GM23338 (cell line): ENCODE measurements at regions not wholly inside any gene's neighbourhood (a gene's known extent, or its start where the extent isn't known, plus 50 kb on each side); places are given as distances from the start of the nearest gene placed in this dataset.

Source experiments
- CREB1 ChIP-seq: fragments of 250-450 bp; sonication (Bioruptor Pico); IDR thresholded peaks from 2 replicates; pipeline ENCODE4 v1.5.0; 2020; ENCODE audit warnings: low read depth, mild to moderate bottlenecking, moderate library complexity
- EZH2 ChIP-seq: fragments of 200-600 bp; sonication (generic); IDR thresholded peaks from one replicate; pipeline ENCODE4 v1.8.0; 2017; ENCODE audit warnings: antibody characterized with exemption, mild to moderate bottlenecking, low read depth; ENCODE audit not compliant: unreplicated experiment
- EZH2phosphoT487 ChIP-seq: fragments of 200-600 bp; sonication (generic); IDR thresholded peaks from one replicate; pipeline ENCODE4 v1.8.1; 2018; ENCODE audit warnings: antibody characterized with exemption; ENCODE audit not compliant: unreplicated experiment
- POLR2AphosphoS5 ChIP-seq: IDR thresholded peaks from 2 replicates; pipeline ENCODE4 v1.6.1; 2016; ENCODE audit warnings: antibody characterized with exemption, low read depth
- STAT1 ChIP-seq: IDR thresholded peaks from one replicate; pipeline ENCODE4 v1.6.1; 2016; ENCODE audit warnings: antibody characterized with exemption; ENCODE audit not compliant: unreplicated experiment
- TF ChIP-seq, protein P1 (sequence below): fragments of 250-450 bp; sonication (Bioruptor Pico); IDR thresholded peaks from 2 replicates; pipeline ENCODE4 v1.5.0; 2020; ENCODE audit warnings: mild to moderate bottlenecking, moderate library complexity
- TF ChIP-seq, protein P2 (sequence below): IDR thresholded peaks from one replicate; pipeline ENCODE4 v1.6.1; 2018; ENCODE audit warnings: antibody characterized with exemption; ENCODE audit not compliant: unreplicated experiment

DNA sequence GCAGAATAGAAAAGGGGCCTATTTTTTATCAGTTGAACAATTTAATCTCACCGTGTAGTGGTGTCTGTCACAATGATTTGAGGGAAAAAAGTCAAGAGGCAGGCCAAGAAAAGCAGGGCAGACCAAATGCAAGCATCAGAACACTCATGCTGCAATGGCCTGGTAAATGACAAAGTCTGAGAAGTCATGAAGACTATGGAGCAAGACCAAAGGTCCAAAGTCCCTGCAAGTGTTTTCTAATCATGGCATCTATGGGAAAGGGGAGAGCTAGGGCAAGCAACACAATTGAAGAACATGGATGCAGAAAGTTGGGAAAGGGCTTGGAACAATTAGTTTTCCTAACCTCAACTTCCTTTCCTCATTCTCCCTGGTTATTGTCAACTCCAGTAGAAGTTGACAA lies 147.7 kb upstream of the TLL1 start (continued):
- TF ChIP-seq, protein P1, sequence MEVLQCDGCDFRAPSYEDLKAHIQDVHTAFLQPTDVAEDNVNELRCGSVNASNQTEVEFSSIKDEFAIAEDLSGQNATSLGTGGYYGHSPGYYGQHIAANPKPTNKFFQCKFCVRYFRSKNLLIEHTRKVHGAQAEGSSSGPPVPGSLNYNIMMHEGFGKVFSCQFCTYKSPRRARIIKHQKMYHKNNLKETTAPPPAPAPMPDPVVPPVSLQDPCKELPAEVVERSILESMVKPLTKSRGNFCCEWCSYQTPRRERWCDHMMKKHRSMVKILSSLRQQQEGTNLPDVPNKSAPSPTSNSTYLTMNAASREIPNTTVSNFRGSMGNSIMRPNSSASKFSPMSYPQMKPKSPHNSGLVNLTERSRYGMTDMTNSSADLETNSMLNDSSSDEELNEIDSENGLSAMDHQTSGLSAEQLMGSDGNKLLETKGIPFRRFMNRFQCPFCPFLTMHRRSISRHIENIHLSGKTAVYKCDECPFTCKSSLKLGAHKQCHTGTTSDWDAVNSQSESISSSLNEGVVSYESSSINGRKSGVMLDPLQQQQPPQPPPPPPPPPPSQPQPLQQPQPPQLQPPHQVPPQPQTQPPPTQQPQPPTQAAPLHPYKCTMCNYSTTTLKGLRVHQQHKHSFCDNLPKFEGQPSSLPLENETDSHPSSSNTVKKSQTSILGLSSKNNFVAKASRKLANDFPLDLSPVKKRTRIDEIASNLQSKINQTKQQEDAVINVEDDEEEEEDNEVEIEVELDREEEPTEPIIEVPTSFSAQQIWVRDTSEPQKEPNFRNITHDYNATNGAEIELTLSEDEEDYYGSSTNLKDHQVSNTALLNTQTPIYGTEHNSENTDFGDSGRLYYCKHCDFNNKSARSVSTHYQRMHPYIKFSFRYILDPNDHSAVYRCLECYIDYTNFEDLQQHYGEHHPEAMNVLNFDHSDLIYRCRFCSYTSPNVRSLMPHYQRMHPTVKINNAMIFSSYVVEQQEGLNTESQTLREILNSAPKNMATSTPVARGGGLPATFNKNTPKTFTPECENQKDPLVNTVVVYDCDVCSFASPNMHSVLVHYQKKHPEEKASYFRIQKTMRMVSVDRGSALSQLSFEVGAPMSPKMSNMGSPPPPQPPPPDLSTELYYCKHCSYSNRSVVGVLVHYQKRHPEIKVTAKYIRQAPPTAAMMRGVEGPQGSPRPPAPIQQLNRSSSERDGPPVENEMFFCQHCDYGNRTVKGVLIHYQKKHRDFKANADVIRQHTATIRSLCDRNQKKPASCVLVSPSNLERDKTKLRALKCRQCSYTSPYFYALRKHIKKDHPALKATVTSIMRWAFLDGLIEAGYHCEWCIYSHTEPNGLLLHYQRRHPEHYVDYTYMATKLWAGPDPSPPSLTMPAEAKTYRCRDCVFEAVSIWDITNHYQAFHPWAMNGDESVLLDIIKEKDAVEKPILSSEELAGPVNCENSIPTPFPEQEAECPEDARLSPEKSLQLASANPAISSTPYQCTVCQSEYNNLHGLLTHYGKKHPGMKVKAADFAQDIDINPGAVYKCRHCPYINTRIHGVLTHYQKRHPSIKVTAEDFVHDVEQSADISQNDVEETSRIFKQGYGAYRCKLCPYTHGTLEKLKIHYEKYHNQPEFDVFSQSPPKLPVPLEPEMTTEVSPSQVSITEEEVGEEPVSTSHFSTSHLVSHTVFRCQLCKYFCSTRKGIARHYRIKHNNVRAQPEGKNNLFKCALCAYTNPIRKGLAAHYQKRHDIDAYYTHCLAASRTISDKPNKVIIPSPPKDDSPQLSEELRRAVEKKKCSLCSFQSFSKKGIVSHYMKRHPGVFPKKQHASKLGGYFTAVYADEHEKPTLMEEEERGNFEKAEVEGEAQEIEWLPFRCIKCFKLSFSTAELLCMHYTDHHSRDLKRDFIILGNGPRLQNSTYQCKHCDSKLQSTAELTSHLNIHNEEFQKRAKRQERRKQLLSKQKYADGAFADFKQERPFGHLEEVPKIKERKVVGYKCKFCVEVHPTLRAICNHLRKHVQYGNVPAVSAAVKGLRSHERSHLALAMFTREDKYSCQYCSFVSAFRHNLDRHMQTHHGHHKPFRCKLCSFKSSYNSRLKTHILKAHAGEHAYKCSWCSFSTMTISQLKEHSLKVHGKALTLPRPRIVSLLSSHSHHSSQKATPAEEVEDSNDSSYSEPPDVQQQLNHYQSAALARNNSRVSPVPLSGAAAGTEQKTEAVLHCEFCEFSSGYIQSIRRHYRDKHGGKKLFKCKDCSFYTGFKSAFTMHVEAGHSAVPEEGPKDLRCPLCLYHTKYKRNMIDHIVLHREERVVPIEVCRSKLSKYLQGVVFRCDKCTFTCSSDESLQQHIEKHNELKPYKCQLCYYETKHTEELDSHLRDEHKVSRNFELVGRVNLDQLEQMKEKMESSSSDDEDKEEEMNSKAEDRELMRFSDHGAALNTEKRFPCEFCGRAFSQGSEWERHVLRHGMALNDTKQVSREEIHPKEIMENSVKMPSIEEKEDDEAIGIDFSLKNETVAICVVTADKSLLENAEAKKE (CRISPR knock-in tag), result no peak
- TF ChIP-seq POLR2AphosphoS5 (no peak), EZH2 (no peak), EZH2phosphoT487 (no peak), CREB1 (no peak), STAT1 (no peak)
- TF ChIP-seq, protein P2, sequence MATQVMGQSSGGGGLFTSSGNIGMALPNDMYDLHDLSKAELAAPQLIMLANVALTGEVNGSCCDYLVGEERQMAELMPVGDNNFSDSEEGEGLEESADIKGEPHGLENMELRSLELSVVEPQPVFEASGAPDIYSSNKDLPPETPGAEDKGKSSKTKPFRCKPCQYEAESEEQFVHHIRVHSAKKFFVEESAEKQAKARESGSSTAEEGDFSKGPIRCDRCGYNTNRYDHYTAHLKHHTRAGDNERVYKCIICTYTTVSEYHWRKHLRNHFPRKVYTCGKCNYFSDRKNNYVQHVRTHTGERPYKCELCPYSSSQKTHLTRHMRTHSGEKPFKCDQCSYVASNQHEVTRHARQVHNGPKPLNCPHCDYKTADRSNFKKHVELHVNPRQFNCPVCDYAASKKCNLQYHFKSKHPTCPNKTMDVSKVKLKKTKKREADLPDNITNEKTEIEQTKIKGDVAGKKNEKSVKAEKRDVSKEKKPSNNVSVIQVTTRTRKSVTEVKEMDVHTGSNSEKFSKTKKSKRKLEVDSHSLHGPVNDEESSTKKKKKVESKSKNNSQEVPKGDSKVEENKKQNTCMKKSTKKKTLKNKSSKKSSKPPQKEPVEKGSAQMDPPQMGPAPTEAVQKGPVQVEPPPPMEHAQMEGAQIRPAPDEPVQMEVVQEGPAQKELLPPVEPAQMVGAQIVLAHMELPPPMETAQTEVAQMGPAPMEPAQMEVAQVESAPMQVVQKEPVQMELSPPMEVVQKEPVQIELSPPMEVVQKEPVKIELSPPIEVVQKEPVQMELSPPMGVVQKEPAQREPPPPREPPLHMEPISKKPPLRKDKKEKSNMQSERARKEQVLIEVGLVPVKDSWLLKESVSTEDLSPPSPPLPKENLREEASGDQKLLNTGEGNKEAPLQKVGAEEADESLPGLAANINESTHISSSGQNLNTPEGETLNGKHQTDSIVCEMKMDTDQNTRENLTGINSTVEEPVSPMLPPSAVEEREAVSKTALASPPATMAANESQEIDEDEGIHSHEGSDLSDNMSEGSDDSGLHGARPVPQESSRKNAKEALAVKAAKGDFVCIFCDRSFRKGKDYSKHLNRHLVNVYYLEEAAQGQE, result no peak
